A673 (cell line): ENCODE measurements at regions not wholly inside any gene's neighbourhood (a gene's known extent, or its start where the extent isn't known, plus 50 kb on each side); places are given as distances from the start of the nearest gene placed in this dataset.

Source experiments
- EZH2 ChIP-seq: fragments of 200-600 bp; sonication (generic); IDR thresholded peaks from 2 replicates; pipeline ENCODE4 v1.6.1; 2017; ENCODE audit warnings: borderline replicate concordance, low read depth, mild to moderate bottlenecking, mixed read lengths, antibody characterized with exemption, low read length; ENCODE audit not compliant: poor library complexity, severe bottlenecking
- TF ChIP-seq, protein P1 (sequence below): fragments of 300-800, 200-600 bp; sonication (generic); conservative IDR thresholded peaks from 2 replicates; pipeline ENCODE4 v1.5.1; 2017; ENCODE audit warnings: low read depth, mild to moderate bottlenecking, antibody characterized with exemption, low read length, moderate library complexity, mixed read lengths

DNA sequence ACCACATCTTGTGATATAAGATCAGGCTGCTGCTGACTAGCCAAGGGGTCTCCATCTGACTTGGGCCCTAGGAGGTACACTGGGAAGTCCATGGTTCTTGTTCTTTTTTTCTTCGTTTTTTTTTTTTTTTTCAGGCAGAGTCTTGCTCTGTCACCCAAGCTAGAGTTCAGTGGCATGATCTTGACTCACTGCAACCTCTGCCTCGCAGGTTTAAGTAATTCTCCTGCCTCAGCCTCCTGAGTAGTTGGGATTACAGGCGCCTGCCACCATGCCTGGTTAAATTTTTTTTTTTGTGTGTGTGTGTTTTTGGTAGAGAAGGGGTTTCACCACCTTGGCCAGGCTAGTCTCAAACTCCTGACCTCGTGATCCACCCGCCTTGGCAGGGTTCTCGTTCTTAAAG is 178.2 kb downstream of the RMST start:
- TF ChIP-seq, protein P1, sequence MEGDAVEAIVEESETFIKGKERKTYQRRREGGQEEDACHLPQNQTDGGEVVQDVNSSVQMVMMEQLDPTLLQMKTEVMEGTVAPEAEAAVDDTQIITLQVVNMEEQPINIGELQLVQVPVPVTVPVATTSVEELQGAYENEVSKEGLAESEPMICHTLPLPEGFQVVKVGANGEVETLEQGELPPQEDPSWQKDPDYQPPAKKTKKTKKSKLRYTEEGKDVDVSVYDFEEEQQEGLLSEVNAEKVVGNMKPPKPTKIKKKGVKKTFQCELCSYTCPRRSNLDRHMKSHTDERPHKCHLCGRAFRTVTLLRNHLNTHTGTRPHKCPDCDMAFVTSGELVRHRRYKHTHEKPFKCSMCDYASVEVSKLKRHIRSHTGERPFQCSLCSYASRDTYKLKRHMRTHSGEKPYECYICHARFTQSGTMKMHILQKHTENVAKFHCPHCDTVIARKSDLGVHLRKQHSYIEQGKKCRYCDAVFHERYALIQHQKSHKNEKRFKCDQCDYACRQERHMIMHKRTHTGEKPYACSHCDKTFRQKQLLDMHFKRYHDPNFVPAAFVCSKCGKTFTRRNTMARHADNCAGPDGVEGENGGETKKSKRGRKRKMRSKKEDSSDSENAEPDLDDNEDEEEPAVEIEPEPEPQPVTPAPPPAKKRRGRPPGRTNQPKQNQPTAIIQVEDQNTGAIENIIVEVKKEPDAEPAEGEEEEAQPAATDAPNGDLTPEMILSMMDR = no peak
- no peak for TF ChIP-seq EZH2
